Superior temporal gyrus (tissue), 1 donor: ENCODE measurements at regions not wholly inside any gene's neighbourhood (a gene's known extent, or its start where the extent isn't known, plus 50 kb on each side); places are given as distances from the start of the nearest gene placed in this dataset.

Experiments
- DNase-seq: peaks from one replicate; pipeline ENCODE4 v3.0.0-alpha.2; 2016; ENCODE audit errors: extremely low spot score

DNA sequence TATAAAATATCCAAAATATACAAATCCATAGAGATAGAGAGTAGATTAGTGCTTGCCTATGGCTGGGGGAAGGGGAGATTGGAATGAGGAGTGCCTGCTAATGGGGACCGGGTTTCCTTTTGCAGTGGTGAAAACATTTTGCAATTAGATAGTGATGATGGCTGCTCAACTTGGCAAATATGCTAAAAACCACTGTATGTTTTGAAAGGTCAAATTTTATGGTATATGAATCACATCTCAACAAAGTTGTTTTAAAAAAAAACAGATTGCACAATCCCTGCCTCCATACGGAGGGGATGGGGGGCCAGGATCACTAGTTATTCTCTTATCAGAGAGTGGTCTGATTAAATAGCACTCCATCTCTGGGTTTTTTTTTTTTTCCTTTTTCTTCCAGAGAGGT, 76.9 kb upstream of the RIPOR2 start:
- no peak for DNase-seq

GRCh38 chr6:25013246-25013645, 77.5 kb upstream of the RIPOR2 start:
- no peak for DNase-seq

DNA sequence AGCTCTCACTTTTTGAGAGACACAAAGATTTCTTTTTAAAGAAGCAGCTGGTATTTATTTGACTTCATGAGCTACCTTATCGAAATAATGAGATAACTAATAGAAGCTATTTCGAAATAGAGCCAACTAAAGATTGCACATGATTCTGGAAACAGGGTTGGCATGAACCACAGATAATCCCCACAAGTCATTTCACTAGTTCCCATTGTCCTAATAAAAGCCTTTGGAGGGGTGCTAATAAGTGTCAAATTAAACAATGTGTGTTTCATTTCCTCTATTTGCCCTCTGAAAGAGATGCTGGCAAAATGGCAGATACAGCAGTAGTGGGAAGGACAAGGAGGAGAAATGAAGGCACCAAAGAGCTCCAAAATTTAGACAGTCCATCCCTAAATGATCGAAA, 78.6 kb upstream of the RIPOR2 start:
- DNase-seq: no peak

DNA sequence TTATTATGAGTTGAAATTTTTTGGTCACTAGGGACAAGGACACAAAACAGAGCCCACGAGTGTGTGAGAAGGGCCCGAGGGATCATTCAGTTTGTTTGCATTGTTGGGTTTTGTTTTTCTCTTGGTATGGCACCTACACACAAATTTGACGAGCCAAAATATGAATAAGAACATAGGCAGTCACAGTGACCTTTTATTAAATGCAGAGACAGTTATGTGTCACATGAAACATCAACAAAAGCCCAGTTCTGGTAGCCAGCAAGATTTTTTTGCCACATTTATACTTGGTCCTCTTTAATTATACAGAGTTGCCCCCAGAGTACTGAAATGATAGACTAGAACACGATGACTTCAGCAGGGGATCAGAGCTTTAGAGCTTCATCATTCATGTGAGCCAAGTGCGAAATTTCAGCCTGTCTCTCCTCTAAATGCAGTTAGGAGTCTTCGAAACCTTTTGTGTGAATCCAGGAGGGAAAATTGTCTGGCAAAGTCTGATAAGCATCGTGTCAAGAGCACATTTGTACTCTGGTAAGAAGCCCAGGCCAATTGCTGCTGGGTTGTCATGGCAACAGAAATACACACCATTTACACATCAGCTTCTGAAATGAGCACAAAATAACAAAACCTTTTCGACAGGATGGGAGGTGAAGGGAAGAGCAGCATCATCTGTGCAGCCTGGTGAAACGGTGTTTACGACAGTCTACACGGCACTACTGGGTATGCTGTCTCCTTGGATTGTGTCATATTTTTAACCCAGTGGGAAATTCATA, 79.2 kb upstream of the RIPOR2 start:
- peak; percentile 66 for DNase-seq

DNA sequence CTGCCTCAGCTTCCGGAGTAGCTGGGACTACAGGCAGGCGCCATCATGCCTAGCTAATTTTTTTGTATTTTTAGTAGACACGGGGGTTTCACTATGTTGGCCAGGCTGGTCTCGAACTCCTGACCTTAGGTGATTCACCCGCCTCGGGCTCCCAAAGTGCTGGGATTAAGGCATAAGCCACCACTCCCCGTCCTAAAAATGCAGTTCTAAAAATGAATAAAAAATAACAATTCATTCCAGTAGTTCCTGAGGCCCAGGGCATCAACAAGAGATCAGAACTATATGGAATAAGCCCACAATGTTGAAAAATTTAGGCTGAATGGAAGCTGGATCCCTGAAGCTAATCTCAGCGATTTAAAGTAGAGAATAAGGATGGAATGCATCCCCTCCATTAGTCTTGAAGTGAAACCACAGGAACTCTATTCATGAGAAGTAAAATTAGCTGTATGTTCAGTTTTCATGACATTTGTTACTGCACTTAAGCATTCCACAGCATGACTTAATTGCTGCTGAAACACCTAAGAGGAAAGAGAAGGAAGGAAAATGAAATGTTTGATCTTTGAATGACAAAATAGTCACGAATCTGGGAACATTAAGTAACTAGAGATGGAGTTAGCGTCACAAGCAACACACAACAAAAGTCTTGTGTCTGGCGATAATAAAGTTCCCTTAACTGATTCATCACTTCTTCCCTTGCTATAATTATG, 80.4 kb upstream of the RIPOR2 start:
- DNase-seq: no peak

DNA sequence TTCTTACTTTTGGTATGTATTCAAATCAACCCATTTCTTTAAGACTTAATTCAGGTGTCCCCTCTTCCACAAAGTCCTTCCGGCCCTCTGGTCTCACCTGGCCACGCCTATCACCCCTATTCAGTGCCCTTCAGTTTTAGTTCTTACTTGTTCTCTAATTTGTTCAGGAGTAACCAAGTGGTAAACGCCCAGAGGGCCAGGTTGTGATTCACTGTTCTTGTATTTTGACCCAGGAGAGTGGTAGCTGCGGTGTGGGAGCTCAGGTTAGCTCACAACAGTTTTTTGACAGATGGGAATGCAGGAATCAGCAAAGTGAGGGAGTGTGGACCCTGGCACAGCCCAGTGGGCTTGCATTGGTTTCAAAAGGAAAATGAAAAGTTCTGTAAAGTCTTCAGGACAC, 81.7 kb upstream of the RIPOR2 start:
- DNase-seq: no peak

DNA sequence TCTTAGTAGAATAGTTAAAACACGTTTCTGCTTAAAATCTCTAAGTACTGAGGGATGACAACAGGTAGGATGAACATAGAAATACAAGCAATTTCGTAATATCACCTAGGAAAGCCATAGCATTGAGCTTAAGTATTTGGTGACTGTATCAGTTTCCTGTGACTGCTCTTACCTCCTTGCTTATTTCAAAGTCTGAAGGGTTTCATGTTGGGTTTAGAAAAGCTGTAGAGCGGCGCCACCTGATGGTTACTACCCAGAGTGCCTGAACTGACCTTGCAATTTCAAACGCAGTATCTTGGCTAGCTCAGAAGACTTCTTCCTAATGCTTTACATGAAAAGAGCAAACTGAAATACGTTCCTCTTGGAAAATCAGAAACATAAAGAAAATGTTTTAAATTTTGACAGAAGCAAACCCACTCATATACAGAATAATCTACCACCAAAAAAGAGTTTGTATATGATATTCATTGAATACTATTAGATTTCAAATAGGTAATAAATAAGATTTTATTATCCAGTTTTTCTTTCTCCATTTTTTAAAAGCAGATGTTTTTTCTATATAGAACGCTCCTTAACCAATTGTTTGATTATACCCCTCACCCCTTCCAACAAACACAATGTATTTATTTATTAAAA, 82.3 kb upstream of the RIPOR2 start:
- DNase-seq: peak; percentile 21

GRCh38 chr6:25018568-25018954, 82.8 kb upstream of the RIPOR2 start:
- DNase-seq: no peak

DNA sequence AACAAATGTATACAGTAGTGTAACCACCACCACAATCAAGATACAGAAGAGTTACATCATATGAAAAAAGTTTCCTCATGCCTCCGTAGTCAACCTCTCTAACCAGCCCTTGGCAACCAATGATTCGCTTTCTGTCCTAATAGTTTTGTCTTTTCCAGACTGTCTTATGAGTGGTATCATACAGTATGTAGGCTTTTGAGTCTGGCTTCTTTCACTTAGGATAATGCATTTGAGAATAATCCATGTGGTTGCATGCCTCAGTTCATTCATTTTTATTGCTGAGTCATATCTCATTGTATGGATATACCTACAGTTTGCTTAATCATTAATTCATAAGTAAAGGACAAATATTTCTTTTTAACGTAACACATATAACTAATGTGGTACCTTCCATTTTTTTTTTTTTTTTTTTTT, 86.4 kb upstream of the RIPOR2 start:
- no peak for DNase-seq

DNA sequence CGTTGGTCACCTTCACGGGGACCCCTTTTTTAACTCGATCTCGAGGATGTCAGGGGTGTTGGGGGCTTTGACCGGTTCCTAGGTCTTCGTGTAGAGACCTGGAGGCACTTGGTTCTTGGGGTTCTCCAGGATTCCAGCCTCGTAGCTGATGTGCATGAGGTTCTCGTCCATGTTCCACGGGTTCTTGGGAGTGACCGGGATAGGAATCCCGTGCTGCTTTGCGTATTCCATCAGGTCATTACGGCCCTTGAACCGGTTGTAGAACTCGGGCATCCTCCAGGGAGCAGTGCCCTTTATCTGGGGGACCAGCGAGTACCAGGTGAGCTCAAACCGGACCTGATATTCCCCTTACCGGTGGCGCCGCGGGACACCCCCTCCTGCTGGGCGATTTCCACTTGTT, 88.0 kb upstream of the RIPOR2 start:
- DNase-seq: no peak

DNA sequence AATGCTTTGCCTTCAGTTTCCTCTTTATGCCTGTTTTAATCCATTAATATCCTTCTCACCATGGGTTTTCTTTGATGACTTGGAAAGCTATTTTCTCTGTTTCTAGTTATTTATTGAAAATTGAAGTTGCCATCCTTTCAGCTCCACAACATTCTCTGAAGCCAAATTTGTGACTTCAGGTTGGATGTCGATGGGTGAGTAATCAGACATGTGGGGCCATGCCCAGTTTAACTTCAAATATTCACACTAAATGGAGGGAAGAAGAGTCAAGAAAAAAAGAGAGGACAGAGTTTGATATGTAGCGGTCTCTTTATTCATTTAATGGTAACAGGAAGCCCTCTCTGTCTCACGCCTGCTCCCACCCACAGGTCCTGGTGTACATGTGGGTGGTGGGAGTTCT, 89.1 kb upstream of the RIPOR2 start:
- DNase-seq: no peak

GRCh38 chr6:25025248-25025918, 89.6 kb upstream of the RIPOR2 start:
- DNase-seq: no peak

- no peak for DNase-seq
Observed at GRCh38 chr6:25025919-25026301, 90.2 kb upstream of the RIPOR2 start.

GRCh38 chr6:25026723-25027122, 91.0 kb upstream of the RIPOR2 start:
- DNase-seq: no peak

GRCh38 chr6:25027221-25027916, 91.6 kb upstream of the RIPOR2 start:
- no peak for DNase-seq

- DNase-seq: no peak
Observed at GRCh38 chr6:25028328-25028727, 92.6 kb upstream of the RIPOR2 start.

GRCh38 chr6:25032934-25033333, 97.2 kb upstream of the RIPOR2 start:
- DNase-seq: no peak

- no peak for DNase-seq
Observed at GRCh38 chr6:25034431-25034921, 98.7 kb upstream of the RIPOR2 start.

GRCh38 chr6:25035174-25035511, 99.4 kb upstream of the RIPOR2 start:
- DNase-seq: no peak

DNA sequence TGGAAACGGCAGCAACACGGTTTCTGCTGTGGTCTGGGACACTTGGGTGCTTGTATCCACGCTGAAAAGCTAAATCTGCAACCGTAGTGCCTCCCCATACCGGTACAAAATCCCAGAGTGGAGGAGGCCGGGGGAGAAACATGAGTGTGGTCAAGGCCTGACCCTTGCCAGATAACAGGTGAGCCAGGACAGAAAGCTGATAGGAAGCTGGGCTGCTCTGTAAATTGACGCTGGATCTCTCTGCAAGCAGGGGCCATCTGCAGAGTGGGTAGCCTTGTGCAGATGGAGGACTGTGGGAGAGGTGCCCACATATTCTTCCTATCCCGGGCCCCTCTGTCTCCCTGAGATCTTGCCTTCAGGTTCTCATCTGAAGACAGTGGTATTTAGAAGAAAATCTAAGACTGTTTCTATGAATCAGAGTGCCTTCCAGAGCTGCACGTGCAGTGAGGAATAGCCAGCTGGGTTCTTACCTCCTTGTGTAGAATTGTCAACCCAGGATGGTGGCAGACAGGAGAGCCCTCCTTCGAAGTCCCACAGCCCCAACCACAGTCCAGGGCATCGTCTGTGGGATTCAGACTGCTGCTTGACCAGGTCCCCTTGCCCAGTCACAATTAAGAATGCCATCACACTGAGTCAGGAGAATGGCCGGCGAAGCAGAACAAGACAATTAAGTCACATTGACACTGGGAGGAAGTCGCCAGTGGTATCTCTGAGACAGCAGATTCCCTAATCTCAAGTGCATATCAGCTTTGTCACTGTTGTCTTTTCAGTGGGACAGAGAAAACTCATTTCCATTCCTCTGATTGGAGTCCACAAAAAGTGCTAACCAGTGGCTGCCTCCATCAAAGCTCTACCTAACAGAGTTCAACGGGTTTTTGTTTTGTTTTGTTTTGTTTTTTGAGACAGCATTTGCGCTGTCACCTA, 100.0 kb upstream of the RIPOR2 start:
- no peak for DNase-seq

- DNase-seq: no peak
Observed at GRCh38 chr6:25036461-25036860, 100.7 kb upstream of the RIPOR2 start.
